ENCODE measurements at regions not wholly inside any gene's neighbourhood (a gene's known extent, or its start where the extent isn't known, plus 50 kb on each side); places are given as distances from the start of the nearest gene placed in this dataset.

DNA sequence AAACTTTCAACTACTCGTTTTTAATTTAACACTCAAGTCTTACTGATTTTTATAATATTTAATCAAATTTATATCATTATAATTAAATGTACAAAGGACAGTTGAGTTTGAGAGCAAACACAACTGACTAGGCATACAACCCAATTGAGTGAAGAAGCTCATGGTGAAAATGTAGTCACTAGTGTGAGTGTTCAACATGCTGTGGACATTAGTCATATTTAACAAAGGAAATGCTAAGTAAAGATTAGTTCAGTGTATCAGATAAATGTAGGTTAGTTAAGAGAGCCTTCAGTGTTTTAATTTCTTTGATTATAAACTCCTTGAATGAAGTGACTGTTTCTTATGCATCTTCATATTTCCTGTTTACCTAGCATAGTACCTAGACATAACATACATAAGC lies 444.2 kb upstream of the GOLIM4 start:
- TF ChIP-seq CTCF (conservative IDR thresholded peaks at IDR 0.05) = no peak
- no peak overlapping the region for H3K27ac ChIP-seq

- TF ChIP-seq CTCF (conservative IDR thresholded peaks at IDR 0.05) = no peak
- no peak overlapping the region for H3K27ac ChIP-seq
Observed at GRCh38 chr3:168534761-168535160, 439.0 kb upstream of the GOLIM4 start.

DNA sequence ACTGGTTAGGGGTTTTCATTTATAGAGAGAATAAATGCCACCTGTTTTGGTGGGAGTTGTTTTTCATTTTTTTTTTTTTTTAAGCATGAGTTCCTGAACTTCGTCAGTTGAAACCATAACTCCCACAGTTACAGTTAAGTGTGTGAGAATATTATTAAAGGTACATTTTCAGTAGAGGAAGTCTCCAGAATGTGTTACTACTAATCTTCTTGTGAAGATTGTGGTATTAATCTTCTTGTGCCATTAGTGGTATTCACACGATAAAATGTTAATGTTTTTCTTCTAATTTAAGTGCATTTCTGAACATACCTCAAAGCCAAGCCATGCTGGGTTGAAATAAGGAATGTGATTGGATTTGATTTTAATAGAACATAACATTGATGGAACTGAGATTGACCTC lies 437.9 kb upstream of the GOLIM4 start:
- TF ChIP-seq CTCF (conservative IDR thresholded peaks at IDR 0.05) = no peak

GRCh38 chr3:168532135-168532534 lies 436.4 kb upstream of the GOLIM4 start:
- no peak overlapping the region for H3K27ac ChIP-seq
- no peak for TF ChIP-seq CTCF (conservative IDR thresholded peaks at IDR 0.05)

More for the DNA sequence above, 437.9 kb upstream of the GOLIM4 start:
- H3K27ac ChIP-seq = no peak overlapping the region

DNA sequence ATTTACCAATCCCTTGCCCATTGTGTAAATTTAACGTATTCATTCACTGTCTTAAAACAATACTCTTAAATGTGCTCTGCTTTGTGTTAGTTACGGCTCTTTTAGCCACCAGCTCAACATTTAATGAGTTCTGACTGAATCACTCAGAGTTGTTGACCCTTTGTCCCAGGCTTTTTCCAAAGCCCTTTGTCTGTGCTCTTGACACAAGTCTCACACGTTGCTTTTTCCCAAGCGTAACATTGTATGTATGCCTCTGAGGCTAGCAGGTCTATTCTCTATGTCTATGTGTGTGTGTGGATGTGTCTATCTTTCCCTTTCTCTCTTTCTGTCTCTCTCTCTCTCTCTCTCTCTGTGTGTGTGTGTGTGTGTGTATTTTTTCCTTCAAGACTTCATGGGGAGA lies 435.4 kb upstream of the GOLIM4 start:
- H3K27ac ChIP-seq = no peak overlapping the region
- TF ChIP-seq CTCF (conservative IDR thresholded peaks at IDR 0.05) = no peak

- TF ChIP-seq CTCF (conservative IDR thresholded peaks at IDR 0.05) = no peak
- H3K27ac ChIP-seq = no peak overlapping the region
Observed at GRCh38 chr3:168524129-168524528, 428.4 kb upstream of the GOLIM4 start.

DNA sequence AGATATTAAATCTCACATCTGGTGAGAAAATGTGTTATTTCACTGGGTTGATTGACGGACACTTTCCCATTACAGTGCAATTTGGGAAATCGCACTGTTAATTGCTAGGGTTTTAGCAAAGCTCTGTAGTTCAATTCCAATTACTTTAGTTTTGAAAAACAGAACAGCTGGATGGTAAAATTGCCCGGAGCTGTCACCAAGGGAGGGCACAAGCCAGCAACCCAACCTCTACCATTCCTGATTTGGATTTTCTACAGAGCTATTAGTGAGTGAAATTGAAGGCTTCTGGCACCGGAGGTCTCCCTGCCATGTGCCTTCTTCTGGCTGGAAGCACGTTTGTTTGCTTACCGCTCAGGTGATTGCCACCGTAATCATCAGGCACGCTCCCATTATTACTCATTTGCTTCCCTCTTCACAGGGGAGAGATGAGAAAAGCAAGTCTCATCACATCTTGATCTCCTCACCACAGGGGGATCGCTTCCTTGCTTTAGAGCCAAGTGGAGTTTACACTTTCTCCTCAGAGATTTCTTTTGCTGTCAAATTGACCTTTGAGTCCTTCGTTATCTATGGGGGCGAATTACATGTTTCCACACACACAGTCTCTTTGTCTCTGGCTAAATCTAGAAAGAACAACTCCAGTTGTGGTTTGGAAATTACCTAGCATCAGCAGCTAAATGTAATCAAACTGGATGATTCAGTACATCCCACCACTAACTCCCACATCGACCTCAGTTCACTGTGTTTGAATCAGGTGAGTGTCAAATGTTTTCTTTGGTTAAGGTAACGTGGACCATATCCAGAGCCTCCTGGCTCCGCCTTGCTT lies 421.7 kb upstream of the GOLIM4 start:
- no peak for TF ChIP-seq CTCF (conservative IDR thresholded peaks at IDR 0.05)
- H3K27ac ChIP-seq = no peak overlapping the region
